H1 (cell line): ENCODE measurements at regions not wholly inside any gene's neighbourhood (a gene's known extent, or its start where the extent isn't known, plus 50 kb on each side); places are given as distances from the start of the nearest gene placed in this dataset.

ENCODE experiments used
- CTCF ChIA-PET: fragments of 300-600 bp; sonication (Branson Sonifier 250); formaldehyde crosslinking; loops from one replicate; lab custom pipeline; 2021; ENCODE audit not compliant: partially characterized antibody; lab: Charles Lee
- POLR2A ChIA-PET: fragments of 300-600 bp; sonication (Branson Sonifier 250); formaldehyde crosslinking; loops from one replicate; lab custom pipeline; 2021; ENCODE audit warnings: inconsistent platforms; ENCODE audit not compliant: partially characterized antibody; lab: Charles Lee
- DNase-seq, 2 experiments: peaks; one replicate each; pipeline versions ENCODE4 v3.0.0 to v3.0.0-alpha.2; 2010 to 2022; ENCODE audit warnings: low spot score in 2 of 2, low read depth in 1 of 2, mixed read lengths in 1 of 2
- FAIRE-seq: peaks from 2 replicates; lab custom pipeline; 2011; peaks lifted over from hg19 to GRCh38; lab: Jason Lieb, UNC
- H2AFZ ChIP-seq: 2 replicates; pipeline ENCODE4 v1.8.1; 2012; ENCODE audit warnings: low read length, inconsistent platforms
- H2AK5ac ChIP-seq: 2 replicates; pipeline ENCODE4 v1.6.1; 2013; ENCODE audit warnings: low read depth, low read length
- H2BK120ac ChIP-seq: replicated peaks from 2 replicates; pipeline ENCODE3; 2013; ENCODE audit warnings: low read depth, low read length, inconsistent platforms
- H2BK12ac ChIP-seq: 2 replicates; pipeline ENCODE4 v1.6.1; 2013; ENCODE audit warnings: low read depth, low read length
- H2BK15ac ChIP-seq: 2 replicates; pipeline ENCODE4 v1.6.1; 2013; ENCODE audit warnings: low read length
- H2BK20ac ChIP-seq: 2 replicates; pipeline ENCODE4 v1.6.1; 2013; ENCODE audit warnings: low read length
- H2BK5ac ChIP-seq: 2 replicates; pipeline ENCODE4 v1.6.1; 2013; ENCODE audit warnings: low read depth, low read length
- H3K14ac ChIP-seq: 2 replicates; pipeline ENCODE4 v1.6.1; 2013; ENCODE audit warnings: inconsistent platforms; ENCODE audit not compliant: insufficient read length
- H3K18ac ChIP-seq: 2 replicates; pipeline ENCODE4 v1.6.1; 2013; ENCODE audit warnings: low read length; ENCODE audit errors: extremely low read depth
- H3K23ac ChIP-seq: 2 replicates; pipeline ENCODE4 v1.6.1; 2013; ENCODE audit warnings: inconsistent platforms; ENCODE audit not compliant: insufficient read length
- H3K23me2 ChIP-seq: 2 replicates; pipeline ENCODE4 v1.6.1; 2013; ENCODE audit warnings: low read depth, low read length
- H3K27ac ChIP-seq: 2 replicates; pipeline ENCODE4 v1.6.1; 2011; ENCODE audit warnings: low read depth, low read length, inconsistent platforms
- H3K27me3 ChIP-seq, 4 experiments: replicated peaks in 1 of 4; 1 replicate in 1 of 4; 2 replicates in 3 of 4; pipeline versions ENCODE4 v1.6.1 to v1.8.1; 2011 to 2013; ENCODE audit warnings: low read length in 3 of 4, mild to moderate bottlenecking in 3 of 4, inconsistent platforms in 2 of 4, mixed read lengths in 2 of 4, moderate library complexity in 1 of 4; ENCODE audit not compliant: control insufficient read depth in 3 of 4, insufficient read depth in 3 of 4; ENCODE audit errors: extremely low read depth in 1 of 4
- H3K36me3 ChIP-seq, 4 experiments: 2 replicates each; pipeline versions ENCODE4 v1.6.1 to v1.8.1; 2011 to 2013; ENCODE audit warnings: mild to moderate bottlenecking in 4 of 4, low read length in 3 of 4, moderate library complexity in 2 of 4, control low read depth in 1 of 4, inconsistent platforms in 1 of 4; ENCODE audit not compliant: insufficient read depth in 4 of 4, control insufficient read depth in 2 of 4
- H3K4ac ChIP-seq: replicated peaks from 2 replicates; pipeline ENCODE3; 2013; ENCODE audit warnings: low read length, low read depth, mixed read lengths, inconsistent platforms; ENCODE audit not compliant: insufficient read length
- H3K4me1 ChIP-seq, 4 experiments: replicated peaks in 1 of 4; 1 replicate in 1 of 4; 2 replicates in 3 of 4; pipeline versions ENCODE4 v1.6.1 to v1.8.1; 2011 to 2013; ENCODE audit warnings: low read length in 3 of 4, inconsistent platforms in 2 of 4, mixed read lengths in 1 of 4; ENCODE audit not compliant: insufficient read depth in 4 of 4, control insufficient read depth in 3 of 4
- H3K4me2 ChIP-seq, 2 experiments: 2 replicates each; pipeline versions ENCODE4 v1.6.1 to v1.8.1; 2011 to 2013; ENCODE audit warnings: low read depth in 2 of 2, low read length in 2 of 2, control low read depth in 1 of 2, inconsistent platforms in 1 of 2, mild to moderate bottlenecking in 1 of 2; ENCODE audit not compliant: insufficient read depth in 1 of 2
- H3K4me3 ChIP-seq, 4 experiments: fragments of 200-600, 300-600 bp in 1 of 4; sonication (generic), shearing (Covaris generic), sonication (Bioruptor Twin) in 1 of 4; 2 replicates each; pipeline versions ENCODE4 v1.5.1 to v1.8.1; 2011 to 2016; ENCODE audit warnings: low read length in 4 of 4, low read depth in 3 of 4, control low read depth in 2 of 4, inconsistent platforms in 2 of 4, mild to moderate bottlenecking in 2 of 4, mixed read lengths in 1 of 4, moderate library complexity in 1 of 4; ENCODE audit not compliant: insufficient read depth in 2 of 4; ENCODE audit errors: extremely low read depth in 1 of 4
- H3K56ac ChIP-seq: replicated peaks from 2 replicates; pipeline ENCODE3; 2013; ENCODE audit warnings: low read depth, mild to moderate bottlenecking, mixed read lengths, low read length, inconsistent platforms; ENCODE audit not compliant: insufficient read length
- H3K79me1 ChIP-seq: 2 replicates; pipeline ENCODE4 v1.6.1; 2013; ENCODE audit warnings: low read depth, low read length, control low read depth
- H3K79me2 ChIP-seq, 2 experiments: 2 replicates each; pipeline versions ENCODE4 v1.6.1 to v1.8.1; 2012 to 2013; ENCODE audit warnings: low read length in 2 of 2, mild to moderate bottlenecking in 2 of 2, inconsistent platforms in 1 of 2; ENCODE audit not compliant: insufficient read depth in 2 of 2, control insufficient read depth in 1 of 2
- H3K9ac ChIP-seq, 4 experiments: replicated peaks in 1 of 4; 1 replicate in 1 of 4; 2 replicates in 3 of 4; pipeline versions ENCODE4 v1.6.1 to v1.8.1; 2011 to 2013; ENCODE audit warnings: low read depth in 3 of 4, low read length in 3 of 4, control low read depth in 2 of 4, mild to moderate bottlenecking in 2 of 4, moderate library complexity in 2 of 4, inconsistent platforms in 1 of 4; ENCODE audit errors: extremely low read depth in 1 of 4
- H3K9me3 ChIP-seq, 2 experiments: 2 replicates each; pipeline versions ENCODE4 v1.6.1 to v1.8.1; 2012 to 2013; ENCODE audit warnings: mild to moderate bottlenecking in 2 of 2, moderate library complexity in 2 of 2, control low read depth in 1 of 2, inconsistent platforms in 1 of 2, low read depth in 1 of 2, low read length in 1 of 2, mixed read lengths in 1 of 2; ENCODE audit not compliant: insufficient read depth in 2 of 2
- H4K20me1 ChIP-seq, 2 experiments: replicated peaks in 1 of 2; 2 replicates each; pipeline versions ENCODE3 to v1.8.1; 2011 to 2013; ENCODE audit warnings: inconsistent platforms in 2 of 2, low read length in 2 of 2, mild to moderate bottlenecking in 1 of 2; ENCODE audit not compliant: insufficient read depth in 2 of 2, control insufficient read depth in 1 of 2
- H4K5ac ChIP-seq: 2 replicates; pipeline ENCODE4 v1.6.1; 2013; ENCODE audit warnings: low read length, low read depth, mixed read lengths, inconsistent platforms; ENCODE audit not compliant: insufficient read length
- H4K8ac ChIP-seq: 2 replicates; pipeline ENCODE4 v1.8.0; 2013; ENCODE audit warnings: mild to moderate bottlenecking, moderate library complexity, low read length, inconsistent platforms; ENCODE audit not compliant: insufficient read depth; ENCODE audit errors: extremely low read depth
- H4K91ac ChIP-seq: replicated peaks from 2 replicates; pipeline ENCODE3; 2013; ENCODE audit warnings: low read length, mixed read lengths, inconsistent platforms; ENCODE audit not compliant: insufficient read length
- ASH2L ChIP-seq: fragments of 200-600, 300-600 bp; sonication (generic); IDR thresholded peaks from one replicate; pipeline ENCODE4 v1.7.1; 2017; ENCODE audit warnings: low read length
- CBX8 ChIP-seq: fragments of 300-800, 300-1000 bp; sonication (generic); IDR thresholded peaks from 2 replicates; pipeline ENCODE4 v1.7.1; 2016; ENCODE audit warnings: low read depth, low read length, borderline replicate concordance
- CEBPB ChIP-seq: IDR thresholded peaks from 2 replicates; pipeline ENCODE4 v1.6.1; 2012; ENCODE audit warnings: low read depth, low read length
- CHD1 ChIP-seq: IDR thresholded peaks from 2 replicates; pipeline ENCODE4 v1.6.1; 2012; ENCODE audit warnings: low read depth, low read length, improper control_type of control experiment
- EZH2 ChIP-seq: fragments of 200-600 bp; sonication (generic); IDR thresholded peaks from 2 replicates; pipeline ENCODE4 v1.7.1; 2012; ENCODE audit warnings: low read depth, mild to moderate bottlenecking, moderate library complexity, low read length, inconsistent platforms; ENCODE audit not compliant: severe bottlenecking
- HDAC2 ChIP-seq, 2 experiments: fragments of 300-600 bp in 1 of 2; sonication (generic) in 1 of 2; IDR thresholded peaks; 2 replicates each; pipeline ENCODE4 v1.6.1; 2011 to 2012; ENCODE audit warnings: low read depth in 2 of 2, low read length in 2 of 2, mild to moderate bottlenecking in 2 of 2, moderate library complexity in 2 of 2, borderline replicate concordance in 1 of 2, inconsistent platforms in 1 of 2
- KDM5A ChIP-seq: fragments of 200-600 bp; IDR thresholded peaks from 2 replicates; pipeline ENCODE4 v1.7.1; 2012; ENCODE audit warnings: mild to moderate bottlenecking, low read length, inconsistent platforms, mixed read lengths
- NANOG ChIP-seq: IDR thresholded peaks from 2 replicates; pipeline ENCODE4 v1.6.1; 2011; ENCODE audit warnings: low read length, low read depth, mild to moderate bottlenecking, inconsistent platforms; ENCODE audit not compliant: insufficient read depth, poor library complexity, severe bottlenecking
- PHF8 ChIP-seq: fragments of 200-600 bp; sonication (generic); conservative IDR thresholded peaks from 2 replicates; pipeline ENCODE4 v1.7.1; 2012; ENCODE audit warnings: low read depth, mild to moderate bottlenecking, inconsistent platforms, low read length, moderate library complexity
- POLR2AphosphoS5 ChIP-seq: IDR thresholded peaks from 2 replicates; pipeline ENCODE4 v1.6.1; 2011; ENCODE audit warnings: low read depth, low read length
- POU5F1 ChIP-seq: IDR thresholded peaks from 2 replicates; pipeline ENCODE4 v1.6.1; 2011; ENCODE audit warnings: low read depth, mild to moderate bottlenecking, low read length, moderate library complexity
- RXRA ChIP-seq: IDR thresholded peaks from 2 replicates; pipeline ENCODE4 v1.6.1; 2011; ENCODE audit warnings: low read depth, mild to moderate bottlenecking, low read length, moderate library complexity; ENCODE audit not compliant: insufficient read depth
- SP2 ChIP-seq: IDR thresholded peaks from 2 replicates; pipeline ENCODE4 v1.6.1; 2012; ENCODE audit warnings: mild to moderate bottlenecking, low read length, inconsistent platforms
- TEAD4 ChIP-seq: IDR thresholded peaks from 2 replicates; pipeline ENCODE4 v1.6.1; 2012; ENCODE audit warnings: low read depth, low read length, inconsistent platforms, mixed read lengths
- WGBS, 2 experiments: shearing (Covaris generic) in 1 of 2; methylation state at CpG; one replicate each; pipeline versions ENCODE4 v1.1.6 to v1.1.7; 2013 to 2015; ENCODE audit warnings: low lambda C conversion rate in 2 of 2, mixed read lengths in 2 of 2, inconsistent platforms in 1 of 2, low coverage in 1 of 2, missing lambda C conversion rate in 1 of 2; ENCODE audit not compliant: insufficient replicate concordance in 2 of 2, insufficient coverage in 1 of 2, insufficient read length in 1 of 2; ENCODE audit errors: extremely low coverage in 1 of 2, missing lambda C conversion rate in 1 of 2; 5-methylcytosine and 5-hydroxymethylcytosine counted together
- TF ChIP-seq, protein P1 (sequence below): IDR thresholded peaks from 2 replicates; pipeline ENCODE4 v1.6.1; 2012; ENCODE audit warnings: inconsistent platforms

DNA sequence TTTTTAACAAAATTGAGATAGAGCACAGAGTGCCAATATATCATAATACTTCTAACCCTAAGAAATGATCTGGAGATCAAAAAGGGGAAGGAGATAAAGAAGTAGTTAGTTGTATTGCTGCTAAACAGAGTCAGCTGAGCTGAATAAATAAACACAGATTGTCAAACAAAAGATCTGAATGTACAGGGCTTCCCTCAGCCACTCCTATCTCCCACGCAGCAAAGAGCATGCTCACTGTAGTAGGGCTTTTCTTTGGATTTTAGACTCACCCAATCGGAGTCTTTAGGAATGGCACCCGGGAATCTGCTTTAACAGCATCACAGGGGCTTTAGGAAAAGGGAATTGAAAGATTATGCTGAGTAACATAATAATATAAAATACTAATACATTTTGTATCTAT is 222.2 kb upstream of the STXBP5 start:
- Histone ChIP-seq H4K91ac (no peak overlapping the region), H3K14ac (no peak overlapping the region), H3K9ac (no peak overlapping the region), H3K4ac (no peak overlapping the region), H3K18ac (no peak overlapping the region), H3K79me1 (no peaks in the 10 kb centered on the region), H2BK20ac (no peak overlapping the region), H2BK15ac (no peak overlapping the region), H3K27me3 (no peaks in the 10 kb centered on the region), H3K4me2 (no peak overlapping the region), H3K9me3 (no peaks in the 10 kb centered on the region), H3K4me1 (no peaks in the 10 kb centered on the region), H3K79me2 (no peaks in the 10 kb centered on the region), H2AFZ (no peak overlapping the region), H4K20me1 (no peaks in the 10 kb centered on the region), H2AK5ac (no peak overlapping the region), H3K23me2 (no peaks in the 10 kb centered on the region), H2BK12ac (no peak overlapping the region), H3K36me3 (no peaks in the 10 kb centered on the region), H4K5ac (no peak overlapping the region), H3K27ac (no peak overlapping the region), H4K8ac (no peak overlapping the region), H2BK120ac (no peak overlapping the region), H2BK5ac (no peak overlapping the region), H3K56ac (no peak overlapping the region), H3K4me3 (no peak overlapping the region), H3K23ac (no peak overlapping the region)
- no peak for TF ChIP-seq TEAD4
- TF ChIP-seq ASH2L, result no peak
- no peak for TF ChIP-seq RXRA
- no peak for TF ChIP-seq PHF8
- TF ChIP-seq CBX8, result no peak
- TF ChIP-seq POU5F1, result no peak
- TF ChIP-seq POLR2AphosphoS5, result no peak
- TF ChIP-seq CEBPB, result no peak
- no peak for TF ChIP-seq CHD1
- no peak for TF ChIP-seq KDM5A
- no peak for TF ChIP-seq EZH2
- TF ChIP-seq HDAC2 (IDR thresholded peaks at IDR 0.05; ENCODE audit: borderline replicate concordance in 1 of 2, low read depth in 2 of 2, low read length in 2 of 2), result no peak
- TF ChIP-seq NANOG, result no peak
- no peak for TF ChIP-seq SP2
- TF ChIP-seq, protein P1, sequence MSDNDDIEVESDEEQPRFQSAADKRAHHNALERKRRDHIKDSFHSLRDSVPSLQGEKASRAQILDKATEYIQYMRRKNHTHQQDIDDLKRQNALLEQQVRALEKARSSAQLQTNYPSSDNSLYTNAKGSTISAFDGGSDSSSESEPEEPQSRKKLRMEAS, result no peak
- FAIRE-seq, result no peak
- 90% methylated on average over 3 of the region's 3 CpGs; no CpG with 5 or more reads in 1 of the 2 experiments for WGBS, 2 experiments
- POLR2A ChIA-PET, result no interaction called here
- no peak for DNase-seq
- CTCF ChIA-PET, result no interaction called here
